A673 (cell line): ENCODE measurements at regions not wholly inside any gene's neighbourhood (a gene's known extent, or its start where the extent isn't known, plus 50 kb on each side); places are given as distances from the start of the nearest gene placed in this dataset.

Source experiments
- BruUV-seq: library from RNA; stranded (reverse); fragments of 400-500 nt; replicated peaks from 2 replicates; lab custom pipeline; 2021; lab: Mats Ljungman, UMichigan
- CTCF ChIA-PET: fragments of 300-600 bp; sonication (Branson Sonifier 250); formaldehyde crosslinking; loops from one replicate; lab custom pipeline; 2022; ENCODE audit warnings: antibody characterized with exemption; lab: Charles Lee
- POLR2A ChIA-PET: fragments of 300-600 bp; sonication (Branson Sonifier 250); formaldehyde crosslinking; loops from one replicate; lab custom pipeline; 2022; ENCODE audit warnings: antibody characterized with exemption; ENCODE audit not compliant: low non-redundant PET; lab: Charles Lee
- DNase-seq: peaks from one replicate; pipeline ENCODE4 v3.0.0-alpha.2; 2015; ENCODE audit warnings: low spot score
- H3K27ac ChIP-seq: fragments of 200-600 bp; sonication (generic); 2 replicates; pipeline ENCODE4 v1.5.1; 2016; ENCODE audit warnings: mixed run types, low read depth, mild to moderate bottlenecking, mixed read lengths, antibody characterized with exemption, low read length; ENCODE audit not compliant: poor library complexity, severe bottlenecking
- H3K27me3 ChIP-seq: fragments of 200-600 bp; sonication (generic); replicated peaks from 2 replicates; pipeline ENCODE4 v1.6.1; 2017; ENCODE audit warnings: mixed run types, low read depth, mild to moderate bottlenecking, mixed read lengths, antibody characterized with exemption, low read length; ENCODE audit not compliant: insufficient read depth, poor library complexity
- H3K36me3 ChIP-seq: fragments of 200-600 bp; sonication (generic); 2 replicates; pipeline ENCODE4 v1.6.1; 2016; ENCODE audit warnings: mixed run types, mild to moderate bottlenecking, mixed read lengths, antibody characterized with exemption, low read length; ENCODE audit not compliant: insufficient read depth, poor library complexity, severe bottlenecking
- H3K4me1 ChIP-seq: fragments of 200-600 bp; sonication (generic); 2 replicates; pipeline ENCODE4 v1.6.1; 2017; ENCODE audit warnings: mixed run types, mild to moderate bottlenecking, mixed read lengths, antibody characterized with exemption, low read length; ENCODE audit not compliant: insufficient read depth, poor library complexity, severe bottlenecking
- H3K4me3 ChIP-seq: fragments of 200-600 bp; sonication (generic); 2 replicates; pipeline ENCODE4 v1.5.1; 2016; ENCODE audit warnings: low read depth, mixed run types, mild to moderate bottlenecking, mixed read lengths, low read length; ENCODE audit not compliant: poor library complexity, severe bottlenecking
- H3K9me3 ChIP-seq: fragments of 200-600 bp; sonication (generic); 2 replicates; pipeline ENCODE4 v1.6.1; 2016; ENCODE audit warnings: mixed run types, low read depth, mild to moderate bottlenecking, mixed read lengths, antibody characterized with exemption, low read length; ENCODE audit not compliant: poor library complexity, severe bottlenecking
- CTCF ChIP-seq: fragments of 300-800, 200-600 bp; sonication (generic); conservative IDR thresholded peaks from 2 replicates; pipeline ENCODE4 v1.5.1; 2017; ENCODE audit warnings: low read depth, mild to moderate bottlenecking, antibody characterized with exemption, low read length, moderate library complexity, mixed read lengths
- EZH2 ChIP-seq: fragments of 200-600 bp; sonication (generic); IDR thresholded peaks from 2 replicates; pipeline ENCODE4 v1.6.1; 2017; ENCODE audit warnings: borderline replicate concordance, low read depth, mild to moderate bottlenecking, mixed read lengths, antibody characterized with exemption, low read length; ENCODE audit not compliant: poor library complexity, severe bottlenecking
- intact Hi-C: fragments of 100-400 bp; cut with micrococcal nuclease; formaldehyde crosslinking; loops from one replicate; pipeline ENCODE4 v1.10.0; 2022; ENCODE audit not compliant: unreplicated experiment

- ChIA-PET CTCF (no interaction called here), POLR2A (no interaction called here)
- Histone ChIP-seq H3K4me1 (peaks cover 7% of the 10 kb centered on the region), H3K27ac (no peak overlapping the region), H3K27me3 (no peaks in the 10 kb centered on the region), H3K36me3 (no peaks in the 10 kb centered on the region), H3K9me3 (no peaks in the 10 kb centered on the region), H3K4me3 (no peak overlapping the region)
- no TSS peak for BruUV-seq
- no peak for DNase-seq
- intact Hi-C loops, result no loop called here
- TF ChIP-seq CTCF, result no peak
- no peak for TF ChIP-seq EZH2
Observed at GRCh38 chr5:164350236-164350635, 844.8 kb downstream of the MAT2B start.

- H3K27ac ChIP-seq, result no peak overlapping the region
- intact Hi-C loops, result no loop called here
- H3K36me3 ChIP-seq, result no peaks in the 10 kb centered on the region
- no peaks in the 10 kb centered on the region for H3K9me3 ChIP-seq
- H3K4me1 ChIP-seq, result peaks cover 7% of the 10 kb centered on the region
- TF ChIP-seq EZH2 (no peak), CTCF (no peak)
- BruUV-seq, result no TSS peak
- H3K4me3 ChIP-seq, result no peak overlapping the region
- ChIA-PET CTCF (no interaction called here), POLR2A (no interaction called here)
- no peaks in the 10 kb centered on the region for H3K27me3 ChIP-seq
- DNase-seq, result no peak
Observed at GRCh38 chr5:164351245-164351834, 845.9 kb downstream of the MAT2B start.

- H3K4me1 ChIP-seq, result peaks cover 7% of the 10 kb centered on the region
- H3K27ac ChIP-seq, result no peak overlapping the region
- ChIA-PET CTCF (interaction anchor here (0.7 kb wide), 1 partner anchor 580 kb away, joined by 3 read pairs; no protein-coding TSS in a partner anchor), POLR2A (no interaction called here)
- H3K4me3 ChIP-seq, result no peak overlapping the region
- no peaks in the 10 kb centered on the region for H3K36me3 ChIP-seq
- TF ChIP-seq CTCF (no peak), EZH2 (no peak)
- H3K27me3 ChIP-seq, result no peaks in the 10 kb centered on the region
- no peaks in the 10 kb centered on the region for H3K9me3 ChIP-seq
- DNase-seq, result no peak
- BruUV-seq, result no TSS peak
- intact Hi-C loops, result no loop called here
Observed at GRCh38 chr5:164352695-164353094, 847.3 kb downstream of the MAT2B start.
